ENCODE measurements at regions not wholly inside any gene's neighbourhood (a gene's known extent, or its start where the extent isn't known, plus 50 kb on each side); places are given as distances from the start of the nearest gene placed in this dataset.

- Histone ChIP-seq H3K9me3 (no peaks in the 10 kb centered on the region), H3K4me3 (no peak overlapping the region), H3K4me1 (peaks cover 0 to 8% (median 0%) of the 10 kb centered on the region in 4 donors), H3K36me3 (no peaks in the 10 kb centered on the region), H3K27ac (replicated peaks in 1 of 4) (no peak overlapping the region), H3K27me3 (no peaks in the 10 kb centered on the region)
- no peak for DNase-seq (ENCODE audit: extremely low spot score)
- intact Hi-C loops (cut with DNase I), result no loop called here
- 75% methylated on average over 4 of the region's 4 CpGs for WGBS
- TF ChIP-seq POLR2A (IDR thresholded peaks at IDR 0.05; ENCODE audit: low read depth) (no peak), POLR2AphosphoS5 (IDR thresholded peaks at IDR 0.05) (no peak), CTCF (IDR thresholded peaks at IDR 0.05) (no peak), EP300 (IDR thresholded peaks at IDR 0.05) (no peak)
These were observed 60.4 kb upstream of the NABP1 start for GRCh38 chr2:191617575-191617974.

- H3K36me3 ChIP-seq, result no peaks in the 10 kb centered on the region
- H3K9me3 ChIP-seq, result no peaks in the 10 kb centered on the region
- DNase-seq (ENCODE audit: extremely low spot score), result no peak
- no peak overlapping the region for H3K27ac ChIP-seq (replicated peaks in 1 of 4)
- H3K4me3 ChIP-seq, result no peak overlapping the region
- peaks cover 0 to 5% (median 0%) of the 10 kb centered on the region in 4 donors for H3K4me1 ChIP-seq
- intact Hi-C loops (cut with DNase I), result no loop called here
- TF ChIP-seq EP300 (IDR thresholded peaks at IDR 0.05) (no peak), CTCF (IDR thresholded peaks at IDR 0.05) (no peak), POLR2A (IDR thresholded peaks at IDR 0.05; ENCODE audit: low read depth) (no peak), POLR2AphosphoS5 (IDR thresholded peaks at IDR 0.05) (no peak)
- 59% methylated on average over 3 of the region's 3 CpGs for WGBS
- H3K27me3 ChIP-seq, result no peaks in the 10 kb centered on the region
These were observed 59.7 kb upstream of the NABP1 start for GRCh38 chr2:191618046-191618780.

GRCh38 chr2:191618786-191619185, 59.1 kb upstream of the NABP1 start:
- Histone ChIP-seq H3K36me3 (no peaks in the 10 kb centered on the region), H3K9me3 (no peaks in the 10 kb centered on the region), H3K4me1 (peaks cover 0 to 5% (median 0%) of the 10 kb centered on the region in 4 donors), H3K27ac (replicated peaks in 1 of 4) (no peak overlapping the region), H3K27me3 (no peaks in the 10 kb centered on the region), H3K4me3 (no peak overlapping the region)
- intact Hi-C loops (cut with DNase I), result no loop called here
- TF ChIP-seq EP300 (IDR thresholded peaks at IDR 0.05) (no peak), POLR2A (IDR thresholded peaks at IDR 0.05; ENCODE audit: low read depth) (no peak), POLR2AphosphoS5 (IDR thresholded peaks at IDR 0.05) (no peak), CTCF (IDR thresholded peaks at IDR 0.05) (no peak)
- 92% methylated on average over 2 of the region's 2 CpGs for WGBS
- no peak for DNase-seq (ENCODE audit: extremely low spot score)

GRCh38 chr2:191620144-191620543, 57.8 kb upstream of the NABP1 start:
- intact Hi-C loops (cut with DNase I), result no loop called here
- H3K4me3 ChIP-seq, result no peak overlapping the region
- no peak overlapping the region for H3K27ac ChIP-seq (replicated peaks in 1 of 4)
- 95% methylated on average over 1 of the region's 1 CpG for WGBS
- DNase-seq (ENCODE audit: extremely low spot score), result no peak
- no peaks in the 10 kb centered on the region for H3K27me3 ChIP-seq
- peaks cover 0 to 5% (median 0%) of the 10 kb centered on the region in 4 donors for H3K4me1 ChIP-seq
- no peaks in the 10 kb centered on the region for H3K36me3 ChIP-seq
- TF ChIP-seq EP300 (IDR thresholded peaks at IDR 0.05), result no peak
- no peak for TF ChIP-seq POLR2AphosphoS5 (IDR thresholded peaks at IDR 0.05)
- no peaks in the 10 kb centered on the region for H3K9me3 ChIP-seq

- Histone ChIP-seq H3K36me3 (no peaks in the 10 kb centered on the region), H3K4me1 (peaks cover 0 to 5% (median 0%) of the 10 kb centered on the region in 4 donors), H3K27me3 (no peaks in the 10 kb centered on the region), H3K9me3 (no peaks in the 10 kb centered on the region), H3K27ac (replicated peaks in 1 of 4) (no peak overlapping the region), H3K4me3 (no peak overlapping the region)
- WGBS, result 76% methylated on average over 4 of the region's 5 CpGs
- TF ChIP-seq EP300 (IDR thresholded peaks at IDR 0.05) (no peak), POLR2AphosphoS5 (IDR thresholded peaks at IDR 0.05) (no peak), POLR2A (IDR thresholded peaks at IDR 0.05; ENCODE audit: low read depth) (no peak), CTCF (IDR thresholded peaks at IDR 0.05) (no peak)
- intact Hi-C loops (cut with DNase I), result no loop called here
- DNase-seq (ENCODE audit: extremely low spot score), result no peak
These were observed 55.3 kb upstream of the NABP1 start for GRCh38 chr2:191622374-191623320.
